NB4 (cell line): ENCODE measurements at regions not wholly inside any gene's neighbourhood (a gene's known extent, or its start where the extent isn't known, plus 50 kb on each side); places are given as distances from the start of the nearest gene placed in this dataset.

Experiments used
- MYC ChIP-seq: IDR thresholded peaks from 2 replicates; pipeline ENCODE4 v1.6.1; 2011; ENCODE audit warnings: low read depth, low read length
- POLR2A ChIP-seq: IDR thresholded peaks from 2 replicates; pipeline ENCODE4 v1.6.1; 2011; ENCODE audit warnings: mild to moderate bottlenecking; ENCODE audit not compliant: insufficient read length; ENCODE audit errors: extremely low read depth
- TF ChIP-seq, protein P1 (sequence below): IDR thresholded peaks from one replicate; pipeline ENCODE4 v1.5.1; 2012; ENCODE audit warnings: low read depth, low read length

DNA sequence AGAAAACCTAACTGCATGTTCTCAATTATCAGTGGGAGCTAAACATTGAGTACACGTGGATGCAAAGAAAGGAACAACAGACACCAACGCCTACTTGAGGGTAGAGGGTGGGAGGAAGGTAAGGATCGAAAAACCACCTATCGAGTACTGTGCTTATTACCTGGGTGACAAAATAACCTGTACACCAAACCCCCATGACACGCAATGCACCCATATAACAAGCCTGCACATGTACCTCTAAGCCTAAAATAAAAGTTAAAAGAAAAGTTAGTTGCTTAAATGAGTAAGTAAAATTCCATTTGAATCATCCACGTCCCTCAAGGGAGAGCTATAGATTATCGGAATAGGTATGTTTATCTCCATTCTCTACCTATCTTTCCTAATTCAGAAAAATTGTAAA lies 210.2 kb upstream of the ADCY2 start:
- TF ChIP-seq, protein P1, sequence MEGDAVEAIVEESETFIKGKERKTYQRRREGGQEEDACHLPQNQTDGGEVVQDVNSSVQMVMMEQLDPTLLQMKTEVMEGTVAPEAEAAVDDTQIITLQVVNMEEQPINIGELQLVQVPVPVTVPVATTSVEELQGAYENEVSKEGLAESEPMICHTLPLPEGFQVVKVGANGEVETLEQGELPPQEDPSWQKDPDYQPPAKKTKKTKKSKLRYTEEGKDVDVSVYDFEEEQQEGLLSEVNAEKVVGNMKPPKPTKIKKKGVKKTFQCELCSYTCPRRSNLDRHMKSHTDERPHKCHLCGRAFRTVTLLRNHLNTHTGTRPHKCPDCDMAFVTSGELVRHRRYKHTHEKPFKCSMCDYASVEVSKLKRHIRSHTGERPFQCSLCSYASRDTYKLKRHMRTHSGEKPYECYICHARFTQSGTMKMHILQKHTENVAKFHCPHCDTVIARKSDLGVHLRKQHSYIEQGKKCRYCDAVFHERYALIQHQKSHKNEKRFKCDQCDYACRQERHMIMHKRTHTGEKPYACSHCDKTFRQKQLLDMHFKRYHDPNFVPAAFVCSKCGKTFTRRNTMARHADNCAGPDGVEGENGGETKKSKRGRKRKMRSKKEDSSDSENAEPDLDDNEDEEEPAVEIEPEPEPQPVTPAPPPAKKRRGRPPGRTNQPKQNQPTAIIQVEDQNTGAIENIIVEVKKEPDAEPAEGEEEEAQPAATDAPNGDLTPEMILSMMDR = no peak
- TF ChIP-seq MYC = no peak
- TF ChIP-seq POLR2A = no peak
